GM18867 (cell line): ENCODE measurements at regions not wholly inside any gene's neighbourhood (a gene's known extent, or its start where the extent isn't known, plus 50 kb on each side); places are given as distances from the start of the nearest gene placed in this dataset.
"Not testable (repeated sequence)": the region's sequence is repeated elsewhere in the genome, so short reads cannot be mapped to it uniquely, and the experiment has no call there.

Experiments used
- ATAC-seq: cut with Tn5 transposase; IDR thresholded peaks from one replicate; pipeline ENCODE4 v1.9.1; 2021; ENCODE audit warnings: mild to moderate bottlenecking, moderate library complexity; ENCODE audit not compliant: unreplicated experiment

DNA sequence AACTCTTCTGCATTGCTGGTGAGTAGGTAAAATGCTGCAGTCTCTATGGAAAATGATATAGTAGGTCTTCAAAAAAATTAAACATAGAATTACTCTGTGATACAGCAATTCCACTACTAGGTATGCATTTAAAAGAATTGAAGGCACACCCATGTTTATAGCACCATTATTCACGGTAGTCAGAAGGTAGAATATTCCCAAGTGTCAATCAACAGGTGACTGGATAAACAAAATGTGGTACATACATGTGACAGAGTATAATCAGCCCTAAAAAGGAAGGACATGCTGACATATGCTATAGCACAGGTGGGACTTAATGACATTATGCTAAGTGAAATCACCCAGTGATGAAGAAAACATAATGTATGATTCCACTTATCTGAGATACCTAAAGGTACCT, 123.3 kb downstream of the CCER1 start:
- ATAC-seq = no peak

DNA sequence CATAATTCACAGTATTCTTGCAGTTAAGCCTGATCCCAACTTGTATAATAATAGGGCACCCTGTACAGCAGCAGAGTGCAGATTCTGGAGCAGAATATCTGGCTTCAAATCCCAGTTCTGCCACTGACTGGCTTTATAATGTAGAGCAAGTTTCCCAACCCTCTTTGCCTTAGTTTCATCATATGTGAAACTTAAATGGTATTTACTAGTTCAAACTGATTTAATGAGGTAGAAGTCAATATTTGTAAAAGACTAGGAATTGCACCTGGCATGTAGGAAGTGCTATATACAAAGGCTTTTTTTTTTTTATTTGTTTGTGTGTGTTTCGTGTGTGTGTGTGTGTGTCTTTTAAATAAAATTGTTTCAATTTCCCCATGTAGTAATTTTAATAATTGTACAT, 125.9 kb downstream of the CCER1 start:
- no peak for ATAC-seq

DNA sequence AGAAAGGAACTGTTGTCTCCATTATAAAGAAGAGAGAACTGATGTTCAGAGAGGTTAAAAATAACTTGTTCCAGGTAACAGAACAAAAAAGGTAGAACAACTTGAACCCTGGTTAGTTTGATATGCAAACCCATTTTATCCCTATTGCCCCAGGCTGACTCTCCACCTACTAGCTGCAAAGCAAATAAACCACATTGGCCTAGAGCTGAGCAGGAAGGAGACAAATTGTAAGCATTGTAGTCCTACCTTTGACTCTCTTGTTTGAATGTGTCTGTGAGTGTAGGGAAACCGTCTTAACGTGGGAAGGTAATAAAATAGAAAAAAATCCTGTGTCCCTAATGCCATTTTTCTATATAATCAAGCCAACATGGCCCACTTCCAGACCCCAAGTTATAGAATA, 126.4 kb downstream of the CCER1 start:
- no peak for ATAC-seq

DNA sequence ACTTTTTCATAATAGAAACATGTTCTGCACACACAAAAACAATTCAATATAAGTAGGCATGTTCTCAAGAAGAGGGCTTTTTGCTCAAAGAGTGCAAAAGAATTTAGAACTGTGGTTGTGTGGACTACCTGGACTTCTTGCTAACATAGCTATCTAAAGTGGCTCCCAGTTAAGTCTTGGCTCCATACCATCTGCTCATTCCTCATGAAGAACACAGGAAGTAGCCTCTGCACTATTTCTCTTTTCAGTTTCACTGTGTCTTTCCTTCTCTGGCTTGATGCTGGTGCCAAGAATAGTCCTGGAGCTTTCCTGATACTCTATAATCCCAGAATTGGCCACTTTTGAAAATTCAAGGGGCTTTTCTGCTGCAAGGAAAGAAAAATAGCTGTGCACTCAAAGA, 127.4 kb downstream of the CCER1 start:
- no peak for ATAC-seq

DNA sequence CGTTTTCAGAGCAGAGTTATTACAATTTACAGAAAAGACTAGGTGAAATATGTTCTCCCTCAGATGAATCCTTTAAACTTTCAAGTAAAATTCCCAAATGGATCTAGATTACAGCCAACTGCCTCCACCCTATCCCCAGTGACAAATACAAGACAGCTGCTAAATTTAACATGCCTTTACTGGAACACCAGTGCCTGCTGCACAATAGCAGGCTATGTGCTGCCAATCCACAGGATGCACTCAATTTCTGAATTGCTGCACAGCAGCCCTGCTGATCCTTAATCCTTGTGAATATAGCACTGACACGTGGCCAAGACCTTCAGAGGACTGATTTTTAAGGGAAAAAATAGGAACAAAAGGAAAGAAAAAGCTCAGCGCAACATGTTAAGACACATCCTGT, 128.9 kb downstream of the CCER1 start:
- ATAC-seq = no peak

DNA sequence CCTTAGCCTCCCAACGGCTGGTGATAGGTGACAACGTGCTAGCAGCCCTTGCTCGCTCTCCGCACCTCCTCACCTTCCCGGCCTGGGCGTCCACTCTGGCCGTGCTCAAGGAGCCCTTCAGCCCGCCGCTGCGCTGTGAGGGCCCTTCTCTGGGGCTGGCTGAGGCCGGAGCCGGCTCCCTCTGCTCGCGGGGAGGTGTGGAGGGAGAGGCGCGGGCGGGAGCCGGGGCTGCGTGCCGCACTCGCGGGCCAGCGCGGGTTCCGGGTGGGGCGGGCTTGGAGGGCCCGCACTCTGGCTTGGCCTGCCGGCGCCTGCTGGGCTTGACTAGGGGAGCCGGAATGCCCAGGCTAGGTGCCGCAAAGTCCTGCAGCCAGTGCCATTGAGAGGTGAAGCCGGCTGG, 131.1 kb downstream of the CCER1 start:
- no peak for ATAC-seq

DNA sequence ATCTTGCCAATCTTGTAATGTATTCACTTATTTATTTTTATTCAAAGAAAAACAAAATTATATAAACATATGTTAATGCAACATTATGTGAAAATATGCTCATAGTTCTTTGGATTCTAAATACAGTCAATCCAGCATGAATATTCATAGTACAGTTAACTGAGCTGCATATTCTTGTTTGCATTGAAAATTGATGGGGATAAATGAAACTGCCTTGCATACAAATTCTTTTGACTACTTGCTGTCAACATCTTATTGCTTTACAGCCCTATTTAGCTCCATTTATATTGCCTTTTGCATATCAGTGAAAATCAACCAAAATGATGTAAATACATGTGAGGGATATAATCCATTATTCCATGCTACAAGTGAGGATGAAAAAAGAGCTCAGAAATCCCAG, 135.3 kb downstream of the CCER1 start:
- ATAC-seq = no peak

DNA sequence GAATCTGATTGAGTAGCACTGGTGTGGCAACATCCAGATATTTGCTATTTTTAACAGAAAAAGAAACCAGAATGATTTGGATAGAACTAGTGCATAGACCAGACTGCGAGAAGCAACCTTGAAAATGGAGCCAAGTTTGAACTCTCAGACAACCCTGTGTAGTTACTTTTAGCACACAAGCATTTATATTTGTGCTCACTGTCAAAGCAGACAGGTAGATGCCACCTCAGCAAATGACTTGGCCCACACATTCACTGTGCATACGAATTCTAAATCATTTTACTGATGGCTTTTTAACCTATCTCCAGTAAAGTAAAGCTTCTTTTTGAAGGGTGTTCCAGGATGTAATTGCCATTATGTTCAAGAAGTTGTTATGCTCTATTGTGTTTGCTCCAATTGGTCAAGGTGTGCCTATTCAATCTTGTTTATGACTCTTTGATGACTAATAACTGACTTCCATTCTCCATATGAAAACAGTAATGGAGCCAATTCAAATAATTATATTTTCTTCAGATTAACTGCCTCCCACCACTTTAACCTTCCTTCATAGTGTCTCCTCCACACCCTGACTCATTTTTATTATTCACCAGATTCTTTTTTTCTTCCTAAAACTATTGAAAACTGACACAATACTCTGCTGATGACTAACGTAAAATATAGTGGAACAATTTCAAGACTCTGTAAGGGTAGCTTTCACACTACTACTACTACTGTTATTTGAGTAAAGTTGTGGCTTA, 138.5 kb downstream of the CCER1 start:
- no peak for ATAC-seq

DNA sequence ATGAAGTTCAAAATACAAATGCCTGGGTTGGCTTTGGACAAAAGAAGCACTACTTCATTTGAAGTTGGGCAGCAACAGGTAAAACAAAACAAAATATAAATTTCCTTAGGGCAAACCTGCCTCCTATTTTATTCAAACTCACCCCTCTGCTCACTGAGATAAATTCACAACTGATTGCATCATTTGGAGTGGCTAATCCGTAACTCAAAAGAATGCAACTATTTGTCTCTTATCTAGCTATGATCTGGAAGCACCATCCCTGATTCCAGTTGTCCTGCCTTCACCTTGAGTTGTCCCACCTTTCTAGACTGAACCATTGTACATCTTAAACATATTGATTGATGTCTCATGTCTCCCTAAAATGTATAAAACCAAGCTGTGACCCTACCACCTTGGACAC, 145.0 kb downstream of the CCER1 start:
- ATAC-seq = no peak

DNA sequence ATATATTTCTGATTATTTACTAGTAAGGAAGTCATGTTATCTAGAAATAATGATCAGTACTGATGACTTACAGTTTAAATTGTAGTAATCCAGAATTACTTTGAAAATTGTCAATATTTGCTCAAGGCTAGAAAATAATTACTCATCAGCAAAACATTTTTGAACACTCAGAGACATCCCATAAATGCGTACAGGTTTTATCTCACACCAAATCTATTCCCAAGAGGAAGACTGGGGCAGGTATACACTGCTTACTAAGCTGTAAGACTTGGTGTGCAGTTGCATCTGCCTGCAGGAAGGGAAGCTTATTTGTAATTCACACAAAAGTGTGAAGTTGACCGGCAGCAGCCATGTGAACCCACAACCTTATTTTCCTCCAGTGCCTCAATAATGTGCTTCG, 146.4 kb downstream of the CCER1 start:
- ATAC-seq = no peak

DNA sequence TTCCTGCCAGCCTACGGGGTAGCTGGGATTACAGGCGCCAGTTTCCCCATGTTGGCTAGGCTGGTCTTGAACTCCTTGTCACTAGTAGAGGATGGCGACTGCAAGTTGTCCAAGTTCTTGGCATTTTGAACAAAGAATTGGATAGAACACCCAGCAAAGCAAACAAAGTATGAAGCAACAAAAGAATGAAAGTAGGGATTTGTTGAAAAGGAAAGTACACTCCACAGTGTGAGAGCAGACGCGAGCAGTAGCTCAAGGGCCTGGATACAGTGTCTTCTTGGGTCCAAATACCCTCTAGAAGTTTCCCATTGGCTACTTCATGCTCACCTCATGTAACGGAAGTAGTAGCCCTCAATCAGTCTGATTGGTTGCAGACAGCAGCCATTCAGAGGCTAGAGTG, 152.2 kb downstream of the CCER1 start:
- ATAC-seq = no peak

DNA sequence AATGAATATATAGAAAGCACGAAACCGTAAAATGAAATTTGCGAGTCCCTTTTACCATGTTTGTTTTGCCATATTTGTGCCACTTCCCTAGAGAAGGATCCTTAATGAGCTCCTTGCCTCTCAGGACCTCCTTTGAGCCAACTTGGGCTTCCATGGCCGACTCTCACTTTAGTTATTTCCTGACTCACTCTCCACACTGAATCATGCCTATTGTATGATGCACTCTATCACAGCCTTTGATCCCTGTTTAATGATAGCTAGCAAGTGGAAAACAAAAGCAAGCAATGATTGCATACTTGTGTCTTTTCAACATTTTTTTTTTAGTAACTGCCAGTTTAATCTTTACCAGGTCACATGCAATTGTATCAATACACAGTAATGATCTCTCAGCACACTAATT, 153.2 kb downstream of the CCER1 start:
- ATAC-seq = no peak

DNA sequence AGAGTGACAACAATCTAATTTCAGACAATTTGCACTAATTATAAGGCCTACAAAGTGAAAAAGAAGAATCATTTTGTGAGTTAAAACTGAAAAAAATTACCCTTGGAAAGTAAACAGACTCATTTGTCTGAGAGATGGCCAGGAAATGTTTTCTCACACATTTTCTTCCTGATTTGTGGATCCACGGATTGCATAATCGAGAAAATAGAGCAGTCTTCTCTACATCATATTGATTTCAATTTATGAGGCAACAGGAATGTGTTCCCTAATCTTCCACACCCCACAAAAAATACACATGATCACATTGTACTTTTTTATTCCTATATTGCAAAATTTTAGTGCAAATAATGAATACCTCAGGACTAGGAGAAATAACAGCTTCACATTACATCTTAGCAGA, 160.8 kb downstream of the CCER1 start:
- no peak for ATAC-seq

DNA sequence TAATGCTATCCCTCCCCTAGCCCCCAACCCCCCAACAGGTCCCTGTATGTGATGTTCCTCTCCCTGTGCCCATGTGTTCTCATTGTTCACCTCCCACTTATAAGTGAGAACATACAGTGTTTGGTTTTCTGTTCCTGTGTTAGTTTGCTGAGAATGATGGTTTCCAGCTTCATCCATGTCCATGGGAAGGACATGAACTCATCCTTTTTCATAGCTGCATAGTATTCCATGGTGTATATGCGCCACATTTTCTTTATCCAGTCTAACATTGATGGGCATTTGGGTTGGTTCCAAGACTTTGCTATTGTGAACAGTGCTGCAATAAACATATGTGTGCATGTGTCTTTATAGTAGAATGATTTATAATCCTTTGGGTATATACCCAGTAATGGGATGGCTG, 162.3 kb downstream of the CCER1 start:
- not testable (repeated sequence) for ATAC-seq

DNA sequence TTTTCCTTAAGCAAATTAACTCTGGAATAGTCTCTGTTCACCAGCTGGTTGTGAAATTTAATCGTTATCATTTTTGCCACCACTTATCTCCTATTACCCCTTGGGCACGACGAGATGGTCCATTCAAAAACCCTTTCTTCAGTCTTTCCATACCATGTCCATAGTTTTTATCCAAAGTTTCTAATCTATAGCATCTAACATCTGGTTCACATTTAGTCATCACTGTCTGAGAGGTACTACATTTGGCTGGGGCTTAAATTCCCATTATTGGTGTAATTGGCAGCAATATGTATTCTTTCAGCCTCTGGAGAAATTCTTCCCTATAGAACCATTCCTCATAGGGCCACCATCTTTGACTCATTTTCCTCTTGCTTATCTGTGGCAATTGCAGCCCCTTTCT, 163.5 kb downstream of the CCER1 start:
- ATAC-seq = no peak

DNA sequence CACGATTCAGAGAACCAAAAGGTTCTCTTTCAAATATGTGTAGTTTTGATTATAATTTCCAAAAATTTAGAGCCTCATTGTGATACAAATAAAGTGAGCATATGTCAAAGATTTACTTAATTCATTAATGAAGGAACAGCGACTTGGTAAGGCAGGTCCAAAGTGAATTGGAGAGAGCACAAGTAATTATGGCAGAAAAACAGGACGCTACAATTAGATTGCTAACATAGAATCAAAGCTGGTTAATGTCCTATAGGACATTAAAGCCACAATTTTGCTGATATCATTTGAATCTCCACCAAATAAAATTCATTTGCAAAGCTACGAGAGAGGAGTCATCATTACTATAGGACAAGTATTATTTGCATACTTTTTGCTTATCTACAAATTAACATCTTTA, 164.2 kb downstream of the CCER1 start:
- ATAC-seq = no peak

DNA sequence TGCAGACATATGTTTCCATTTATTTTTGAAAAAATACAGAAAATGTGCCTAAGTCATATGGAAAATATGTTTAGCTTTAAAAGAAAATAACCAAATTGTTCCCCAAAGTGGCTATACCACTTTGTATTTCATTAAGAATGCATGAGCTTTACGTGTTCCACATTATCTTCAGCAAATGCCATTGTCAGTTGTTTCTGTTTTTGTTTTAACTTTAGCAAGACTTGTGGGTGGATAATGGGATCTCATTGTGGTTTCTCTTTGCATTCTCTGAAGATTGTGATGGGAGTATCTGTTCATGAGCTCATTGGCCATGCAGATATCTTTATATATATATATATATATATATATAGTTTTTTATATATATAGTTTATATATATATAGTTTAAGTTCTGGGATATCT, 181.5 kb downstream of the CCER1 start:
- ATAC-seq = no peak

DNA sequence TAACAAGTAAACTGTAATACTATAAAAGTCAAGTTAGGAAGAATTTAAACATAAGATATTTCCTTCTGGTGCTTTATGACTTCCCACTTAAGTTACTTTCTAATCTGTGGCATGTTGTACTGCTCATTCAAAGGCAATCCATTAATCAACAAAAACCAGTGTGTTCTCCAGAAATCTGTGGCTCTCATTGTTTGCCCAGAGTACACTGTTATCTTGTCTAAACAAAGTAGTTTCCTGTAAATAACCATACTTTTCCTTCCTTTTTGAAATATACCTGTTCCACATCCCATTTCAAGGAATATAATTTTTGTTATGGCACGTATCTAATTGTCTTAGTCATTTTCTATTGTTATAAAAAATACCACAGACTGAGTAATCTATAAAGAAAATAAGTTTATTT, 184.1 kb downstream of the CCER1 start:
- no peak for ATAC-seq

DNA sequence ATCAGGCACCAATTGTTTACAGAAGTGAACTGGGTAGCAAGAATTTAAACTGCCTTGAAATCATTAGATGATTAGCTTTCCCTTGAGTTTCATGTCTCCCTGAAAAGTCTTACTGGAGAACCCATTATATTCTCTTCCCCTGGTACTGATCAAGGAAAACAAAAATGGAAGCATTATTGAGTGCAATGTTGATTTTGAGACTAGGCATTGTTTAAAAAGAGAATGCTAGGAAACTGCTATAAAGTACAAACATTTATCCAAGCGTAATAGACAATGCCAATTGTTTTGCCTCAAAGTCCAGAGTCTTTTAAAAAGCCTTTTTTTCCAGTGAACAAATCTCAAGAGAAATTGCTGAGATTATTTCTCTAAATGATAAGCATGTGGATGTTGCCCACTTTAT, 197.0 kb downstream of the CCER1 start:
- no peak for ATAC-seq

DNA sequence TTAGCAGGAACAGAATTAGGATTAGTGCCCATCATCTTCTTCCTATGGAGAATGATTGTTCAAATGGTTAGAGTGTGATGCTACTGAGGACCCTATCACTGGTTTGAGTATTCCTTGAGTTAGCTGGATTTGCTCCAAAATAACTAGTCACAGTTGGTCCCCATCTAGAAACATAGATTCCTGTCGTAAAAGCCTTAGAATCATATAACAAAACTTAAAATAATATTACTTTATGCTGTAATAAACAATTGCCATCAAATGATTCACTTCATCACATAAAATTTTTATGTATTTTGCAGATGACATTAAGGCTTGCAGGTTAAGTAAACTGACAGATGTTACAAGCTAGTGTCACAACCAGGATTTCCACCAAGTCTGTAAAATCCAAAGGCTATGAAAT, 209.8 kb downstream of the CCER1 start:
- ATAC-seq = no peak

DNA sequence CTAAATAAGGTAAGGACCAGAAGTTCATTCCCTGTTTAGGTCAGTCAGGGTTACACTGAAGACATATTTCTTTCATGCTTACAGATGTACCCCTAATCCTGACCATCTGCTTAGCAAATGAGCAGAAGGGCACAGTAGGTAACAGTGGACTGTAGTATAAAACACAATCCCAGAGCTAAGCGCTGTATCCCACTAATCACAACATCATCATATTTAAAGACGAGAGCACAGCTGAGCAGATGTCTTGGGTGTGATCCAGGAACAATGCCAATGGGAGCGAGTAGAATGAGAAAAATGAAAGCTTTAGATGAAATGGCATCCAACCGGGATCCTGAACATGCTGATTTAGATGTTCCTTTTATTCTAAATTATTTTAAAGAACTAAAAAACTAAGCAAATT, 213.4 kb downstream of the CCER1 start:
- no peak for ATAC-seq

DNA sequence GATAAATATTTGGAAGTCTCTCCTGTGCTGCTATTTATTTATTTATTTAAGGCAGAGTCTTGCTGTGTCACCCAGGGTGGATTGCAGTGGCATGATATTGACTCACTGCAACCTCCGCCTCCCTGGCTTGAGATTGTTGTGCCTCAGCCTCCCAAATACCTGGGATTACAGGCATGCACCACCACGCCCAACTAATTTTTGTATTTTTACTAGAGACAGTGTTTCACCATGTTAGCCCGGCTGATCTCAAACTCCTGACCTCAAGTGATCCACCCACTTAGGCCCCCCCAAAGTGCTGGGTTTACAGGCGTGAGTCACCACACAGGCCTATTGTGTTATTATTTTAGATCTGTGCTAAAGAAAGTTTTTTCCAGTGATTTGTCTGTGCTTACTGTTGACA, 225.2 kb downstream of the CCER1 start:
- ATAC-seq = no peak

DNA sequence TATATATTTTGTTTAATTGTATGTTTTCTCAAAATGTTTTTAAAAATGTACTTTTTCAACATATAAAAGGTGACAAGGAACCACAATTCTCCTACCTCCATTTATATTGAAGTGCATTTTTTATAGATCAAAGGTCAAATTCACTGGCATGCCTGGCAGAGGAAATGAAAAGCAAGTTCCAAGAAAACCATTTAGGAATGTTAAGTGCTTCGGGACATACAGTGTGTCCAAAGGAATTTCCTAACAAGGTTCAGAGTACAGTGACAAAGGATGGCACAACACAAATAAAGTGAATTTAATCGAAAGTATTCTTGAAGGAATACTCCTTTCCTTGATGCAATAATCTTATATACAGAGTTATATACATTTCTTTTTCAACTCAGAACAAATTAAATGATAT, 242.3 kb downstream of the CCER1 start:
- ATAC-seq = no peak
